CD4-positive, alpha-beta T cell treated with Interleukin-17A for 1 hour (primary cell): ENCODE measurements at regions not wholly inside any gene's neighbourhood (a gene's known extent, or its start where the extent isn't known, plus 50 kb on each side); places are given as distances from the start of the nearest gene placed in this dataset.
"Not testable (repeated sequence)": the region's sequence is repeated elsewhere in the genome, so short reads cannot be mapped to it uniquely, and the experiment has no call there.

Experiments used
- DNase-seq: peaks from one replicate; pipeline ENCODE4 v3.0.0-alpha.2; 2020

DNA sequence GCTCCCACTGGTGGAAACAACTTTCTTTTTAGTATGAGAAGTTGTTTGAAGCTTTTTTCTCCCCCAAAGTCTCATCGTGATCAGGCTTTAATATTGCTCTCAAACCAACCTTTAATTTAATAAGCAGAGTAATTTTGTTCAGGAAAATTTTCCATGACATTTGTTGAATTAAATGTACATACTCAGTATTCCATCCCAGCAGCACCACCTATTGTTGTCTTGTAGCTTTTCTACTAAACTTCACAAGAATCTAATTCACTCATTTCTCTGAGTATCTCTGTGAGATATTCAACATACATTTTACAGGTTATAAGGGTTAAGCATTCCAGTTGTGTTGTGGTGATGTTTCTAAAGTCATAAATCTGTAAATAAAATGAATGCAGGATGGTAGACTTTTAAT is 218.3 kb upstream of the HAND2 start:
- DNase-seq = no peak

DNA sequence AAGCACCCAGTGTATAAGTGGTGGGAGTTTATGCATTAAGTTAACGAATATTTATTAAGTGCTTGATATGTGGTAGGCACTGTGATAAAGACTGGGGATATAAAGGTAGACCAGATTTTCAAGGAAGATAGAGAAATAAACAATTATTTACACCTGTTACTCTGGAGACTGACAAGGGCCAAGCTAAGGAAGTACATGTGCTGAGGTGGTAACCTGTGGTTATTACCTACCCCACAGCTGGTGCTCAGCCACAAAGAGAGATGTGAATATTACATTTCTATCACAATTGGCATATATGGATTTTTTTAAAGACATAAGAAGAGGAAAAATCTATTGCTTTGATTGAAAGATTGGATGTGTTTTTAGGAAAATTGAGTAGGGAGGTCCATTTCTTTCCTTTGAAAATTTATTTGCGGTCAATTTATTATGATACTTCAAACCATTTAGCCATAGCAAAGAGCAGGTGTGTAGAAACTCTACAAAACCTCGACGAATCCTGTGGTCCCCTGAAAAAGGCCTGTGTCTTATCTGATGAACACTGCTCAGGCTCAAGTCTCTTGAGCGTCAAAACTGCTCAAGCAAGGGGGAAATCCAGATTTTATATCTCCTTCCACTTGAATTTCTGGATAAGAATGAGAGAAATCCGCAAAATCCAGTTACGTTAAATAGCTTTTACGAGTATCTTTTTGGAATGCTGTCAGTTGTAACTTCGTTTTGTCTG is 217.7 kb upstream of the HAND2 start:
- no peak for DNase-seq

DNA sequence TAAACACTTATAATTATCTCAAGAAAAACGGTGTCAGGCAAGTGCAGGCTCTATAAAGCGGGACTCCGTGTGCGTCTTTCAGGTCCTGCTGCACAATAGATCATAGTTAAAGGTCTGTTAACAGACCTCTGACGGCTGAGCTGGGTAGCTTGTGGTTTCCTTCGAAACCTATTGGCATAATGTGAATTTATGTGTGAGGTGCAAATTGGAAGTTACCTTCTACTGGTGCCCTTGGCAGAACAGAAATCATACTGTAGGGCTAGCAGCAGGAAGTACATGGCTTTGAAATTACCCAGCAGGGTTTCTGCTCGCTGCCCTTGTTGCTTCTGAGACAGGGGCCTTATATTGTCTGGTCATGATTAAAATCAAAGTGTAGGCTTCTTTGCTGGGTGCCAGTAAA is 216.4 kb upstream of the HAND2 start:
- no peak for DNase-seq

DNA sequence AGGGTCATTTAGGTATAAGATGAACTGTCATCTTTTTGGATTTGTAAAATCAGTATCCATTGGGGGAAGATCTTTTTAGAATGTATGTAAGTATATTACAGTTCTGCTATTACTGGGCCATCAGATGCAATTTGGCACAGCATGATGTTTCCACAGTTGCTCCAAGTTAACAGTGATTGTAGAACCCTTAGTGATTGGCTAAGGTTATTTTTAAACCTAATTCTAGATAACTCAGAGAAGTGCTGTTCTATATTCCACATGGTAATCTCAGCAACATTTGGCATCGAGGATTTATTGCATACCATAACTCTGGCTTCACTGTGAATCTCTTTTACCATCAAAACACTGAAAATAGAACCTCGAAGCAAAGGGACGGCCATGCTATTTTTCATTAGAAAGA is 215.7 kb upstream of the HAND2 start:
- no peak for DNase-seq

DNA sequence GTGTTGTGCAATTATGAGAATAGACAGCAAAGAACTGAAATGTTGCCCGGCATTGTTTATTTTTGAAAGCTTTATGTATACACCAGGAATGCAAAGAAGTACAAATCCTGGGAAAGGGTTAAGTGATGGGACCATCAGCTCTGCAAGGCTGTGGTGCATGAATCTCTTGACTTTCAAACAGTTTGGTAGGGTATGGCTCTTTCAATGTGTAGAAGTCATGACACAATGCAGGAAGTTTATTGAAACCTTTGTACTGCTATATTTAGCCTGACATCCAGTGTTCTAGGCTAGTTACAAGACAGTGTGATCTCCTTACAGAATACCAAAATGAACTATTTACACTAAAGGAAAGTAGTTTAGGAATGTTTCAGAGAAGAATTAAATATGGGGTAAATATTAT is 206.8 kb upstream of the HAND2 start:
- no peak for DNase-seq

DNA sequence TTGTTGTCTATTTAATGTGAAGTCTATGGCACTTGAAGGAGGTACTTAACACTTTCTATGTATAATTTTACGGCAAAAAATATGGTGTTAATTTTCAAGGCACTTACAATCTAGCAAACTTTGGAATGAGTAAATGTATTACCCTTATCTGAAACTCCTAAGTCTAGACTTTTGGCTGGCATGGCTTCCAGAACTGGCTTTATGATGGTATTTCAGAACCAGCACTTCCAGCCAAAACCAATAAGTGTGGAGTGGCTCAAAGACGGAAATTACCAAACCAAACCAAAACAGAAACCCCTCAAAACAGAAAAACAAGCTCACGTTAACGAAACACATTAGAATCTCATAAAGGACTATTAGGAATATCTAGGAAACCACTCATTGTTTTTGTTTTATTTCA is 205.6 kb upstream of the HAND2 start:
- no peak for DNase-seq

DNA sequence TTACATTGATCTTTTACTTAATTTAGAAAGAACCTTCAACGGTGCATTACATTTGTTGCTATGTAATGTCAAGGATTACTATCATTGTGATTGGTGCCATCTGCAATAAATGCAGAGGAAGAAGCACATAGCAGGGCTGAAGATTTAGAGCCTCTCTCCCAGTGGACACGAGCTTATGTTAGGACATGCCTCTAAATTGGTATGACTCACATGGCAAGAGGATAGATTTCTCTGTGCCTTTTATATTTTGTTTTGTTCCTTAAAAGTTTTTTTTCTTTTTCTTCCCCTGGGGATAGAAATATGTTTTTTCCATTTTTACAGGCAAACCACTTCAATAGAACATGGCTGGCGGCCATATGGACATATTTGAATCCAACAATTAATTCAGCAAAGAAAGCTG is 205.0 kb upstream of the HAND2 start:
- no peak for DNase-seq

DNA sequence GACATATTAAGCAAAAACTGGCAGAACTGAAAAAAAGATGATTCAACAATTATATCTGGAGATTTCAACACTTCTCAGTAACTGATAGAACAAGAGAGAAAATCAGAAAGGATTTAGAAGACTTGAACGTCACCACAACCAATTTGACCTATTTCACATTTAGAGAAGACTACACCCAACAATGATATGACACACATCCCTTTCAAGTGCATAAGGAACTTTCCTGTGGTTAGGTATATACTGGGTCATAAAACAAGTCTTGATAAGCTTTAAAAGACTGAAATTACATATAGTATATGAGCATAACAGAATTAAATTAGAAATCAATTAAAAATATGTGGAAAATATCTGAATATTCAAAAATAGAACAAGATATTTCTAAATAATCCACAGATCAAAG is 201.2 kb upstream of the HAND2 start:
- DNase-seq = no peak

GRCh38 chr4:173722075-173722474 is 192.0 kb upstream of the HAND2 start:
- DNase-seq = no peak

- not testable (repeated sequence) for DNase-seq
These were observed 188.5 kb upstream of the HAND2 start for GRCh38 chr4:173718504-173718903.

DNA sequence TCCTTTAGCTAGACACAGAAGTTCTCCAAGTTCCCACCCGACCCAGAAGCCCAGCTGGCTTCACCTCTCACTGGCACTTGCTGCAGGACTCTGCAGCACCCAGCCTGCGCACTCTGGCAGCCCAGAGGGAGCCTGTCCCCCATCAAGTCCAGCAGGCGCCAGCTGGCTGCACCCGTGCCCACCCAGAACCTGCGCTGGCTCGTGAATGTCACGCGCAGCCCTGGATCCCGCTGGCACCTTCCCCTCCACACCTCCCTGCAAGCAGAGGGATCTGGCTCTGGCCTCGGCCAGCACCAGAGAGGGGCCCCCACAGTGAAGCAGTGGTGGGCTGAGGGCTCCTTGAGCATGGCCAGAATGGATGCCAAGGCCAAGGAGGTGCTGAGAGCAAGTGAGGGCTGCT is 187.6 kb upstream of the HAND2 start:
- DNase-seq = no peak

DNA sequence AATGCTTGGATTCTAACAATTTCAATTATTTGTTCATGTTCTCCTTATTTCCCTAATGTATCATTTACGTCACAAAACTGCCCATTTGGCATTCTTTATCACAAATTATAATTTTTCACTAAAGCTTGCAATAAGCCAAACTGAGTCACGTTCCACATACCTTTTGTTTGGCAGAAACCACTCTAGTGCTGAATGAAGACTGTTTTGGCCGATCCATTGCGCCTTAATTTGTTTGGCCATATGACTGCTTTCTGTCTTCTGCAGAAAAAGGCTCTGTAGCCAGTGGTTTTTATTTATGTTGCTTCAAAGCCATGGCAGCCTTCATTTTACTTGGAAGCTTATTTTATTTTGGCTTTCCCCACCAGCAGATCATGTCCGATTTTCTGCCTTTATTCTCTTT is 184.4 kb upstream of the HAND2 start:
- no peak for DNase-seq

DNA sequence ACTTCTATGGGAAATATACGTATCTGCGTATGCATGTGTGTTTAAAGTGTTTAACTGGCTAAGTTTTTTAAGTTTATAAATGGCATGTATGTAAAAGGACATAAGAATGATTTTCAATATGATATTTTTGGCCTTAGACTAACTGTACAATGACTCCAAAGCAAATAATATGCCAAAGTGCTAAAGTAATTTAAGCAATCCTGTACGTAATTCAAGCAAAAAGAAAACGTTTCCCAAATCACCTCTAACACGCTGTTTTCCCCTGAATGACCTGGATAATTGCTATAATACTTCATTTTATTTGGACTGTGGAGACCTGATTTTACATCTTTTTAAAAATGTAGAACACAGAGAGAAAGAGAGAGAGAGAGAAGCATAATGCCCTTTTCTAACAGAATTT is 183.0 kb upstream of the HAND2 start:
- DNase-seq = no peak

DNA sequence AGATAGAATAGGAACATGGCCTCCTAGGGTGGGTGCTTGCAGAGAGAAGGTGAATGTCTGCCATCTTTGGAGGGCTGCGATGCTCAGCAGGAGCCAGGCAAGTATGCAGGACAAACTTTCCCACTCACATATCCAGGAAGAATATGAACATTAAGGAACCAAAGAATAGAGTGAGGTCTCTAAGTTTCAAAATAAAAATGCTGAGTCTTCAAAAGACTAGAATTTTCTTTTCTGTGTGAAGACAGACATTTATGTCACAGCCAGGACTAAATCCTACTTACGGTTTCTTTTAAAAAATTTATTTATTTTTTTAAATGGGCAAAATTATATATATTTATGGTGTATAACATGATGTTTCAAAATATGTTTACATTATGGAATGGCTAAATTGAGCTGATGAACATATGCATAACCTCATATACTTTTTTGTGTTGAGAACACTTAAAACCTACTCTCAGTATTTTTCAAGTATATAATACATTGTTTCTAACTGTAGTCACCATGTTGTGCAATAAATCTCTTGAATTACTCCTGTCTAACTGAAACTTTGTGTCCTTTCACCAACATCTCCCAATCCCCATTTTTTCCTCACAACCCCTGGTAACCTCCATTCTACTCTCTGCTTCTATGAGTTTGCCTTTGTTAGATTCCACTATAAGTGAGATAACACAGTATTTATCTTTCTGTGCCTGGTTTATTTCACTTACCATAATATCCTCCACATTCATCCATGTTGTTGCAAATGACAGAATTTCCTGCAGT is 177.8 kb upstream of the HAND2 start:
- no peak for DNase-seq

- DNase-seq = no peak
These were observed 174.2 kb upstream of the HAND2 start for GRCh38 chr4:173704201-173704600.

- DNase-seq = no peak
These were observed 173.0 kb upstream of the HAND2 start for GRCh38 chr4:173703021-173703420.

DNA sequence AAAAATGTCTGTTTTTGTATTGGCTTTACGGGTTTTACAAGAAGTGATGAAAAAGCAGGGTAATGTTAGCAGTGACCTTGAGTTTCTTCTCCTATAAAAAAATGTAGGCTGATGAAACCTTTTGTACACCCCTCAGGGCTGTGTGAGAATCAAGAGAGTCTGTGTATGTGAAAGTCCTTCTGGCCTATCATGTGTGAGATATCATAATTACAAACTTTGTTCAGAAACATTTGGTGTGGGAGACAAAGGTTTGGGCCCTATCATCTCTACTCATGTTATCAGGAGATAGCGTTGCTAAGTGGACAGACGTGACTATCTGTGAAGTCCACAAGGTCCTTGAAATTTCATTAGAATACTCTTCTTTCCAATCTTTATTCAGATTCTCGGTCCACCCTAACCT is 170.6 kb upstream of the HAND2 start:
- DNase-seq = no peak

- no peak for DNase-seq
These were observed 169.9 kb upstream of the HAND2 start for GRCh38 chr4:173699841-173700475.

DNA sequence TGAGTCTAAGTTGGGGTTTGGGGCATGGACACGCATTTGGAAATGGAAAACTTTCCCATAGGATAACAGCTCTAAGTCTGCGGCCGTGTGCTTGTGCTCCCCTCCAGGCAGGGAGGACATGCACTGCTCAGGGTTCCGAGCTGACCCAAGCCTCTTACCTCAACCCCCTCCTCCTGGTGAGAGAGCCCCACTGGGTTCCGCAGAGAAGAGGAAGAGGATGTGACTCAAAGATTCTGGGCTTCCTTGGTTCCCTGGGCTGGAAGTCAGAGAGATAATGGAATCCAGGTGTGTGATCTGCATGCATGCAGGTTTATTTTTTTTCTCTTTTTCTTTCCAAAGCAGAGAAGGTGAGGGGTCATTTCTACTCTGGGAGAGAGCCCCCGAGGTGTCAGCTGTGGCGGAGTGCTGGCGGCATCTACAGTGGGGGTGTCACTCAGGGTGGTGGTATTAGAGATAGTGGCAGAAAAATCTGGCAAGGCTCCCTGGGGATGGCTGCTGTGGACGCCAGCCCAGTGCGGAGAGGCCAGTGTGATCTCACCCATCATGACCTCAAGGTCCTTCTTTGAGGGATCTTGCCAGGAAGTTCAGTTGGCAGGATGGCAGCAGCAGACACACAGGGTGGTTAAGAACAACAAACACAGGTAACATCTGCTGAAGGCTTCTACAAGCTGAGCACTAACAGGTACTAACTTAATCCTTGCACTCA is 168.7 kb upstream of the HAND2 start:
- no peak for DNase-seq

DNA sequence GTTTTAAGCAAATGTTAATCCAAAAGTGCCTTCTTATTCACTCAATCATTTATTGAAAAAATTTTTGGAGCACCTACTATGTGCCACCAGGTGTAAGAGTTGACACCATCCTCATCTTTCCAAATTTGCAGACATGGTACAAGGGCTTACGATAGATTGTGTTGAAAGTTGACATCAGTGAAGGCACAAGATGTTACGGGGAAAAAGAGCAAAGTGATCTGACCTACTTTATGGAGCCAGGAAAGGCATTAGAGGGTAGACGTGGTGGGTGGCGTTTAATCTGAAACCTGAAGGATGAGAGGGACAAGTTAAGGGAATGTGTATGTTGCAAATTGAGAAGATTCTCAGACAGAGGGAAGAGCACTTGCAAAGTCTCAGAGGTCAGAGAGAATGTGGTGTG is 167.8 kb upstream of the HAND2 start:
- no peak for DNase-seq

GRCh38 chr4:173696551-173696950 is 166.5 kb upstream of the HAND2 start:
- DNase-seq = no peak

DNA sequence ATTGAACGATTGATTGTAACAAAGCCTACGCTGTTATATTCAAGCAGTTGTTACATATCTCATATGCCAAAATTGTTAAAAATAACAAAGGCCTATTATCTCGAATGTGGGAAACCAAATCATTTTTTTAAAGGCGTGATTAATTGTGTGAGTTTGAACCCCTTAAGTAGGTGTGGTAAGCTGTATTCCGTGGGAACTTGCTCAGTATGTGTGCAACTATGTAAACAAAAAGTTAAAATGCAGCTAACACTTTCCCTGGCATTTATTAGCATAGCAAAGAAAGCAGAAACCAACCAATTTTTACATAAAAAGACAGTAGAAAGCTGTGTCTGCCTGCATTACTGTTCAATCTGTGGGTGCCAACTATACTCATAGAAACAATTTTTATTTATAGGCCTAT is 166.0 kb upstream of the HAND2 start:
- DNase-seq = no peak

DNA sequence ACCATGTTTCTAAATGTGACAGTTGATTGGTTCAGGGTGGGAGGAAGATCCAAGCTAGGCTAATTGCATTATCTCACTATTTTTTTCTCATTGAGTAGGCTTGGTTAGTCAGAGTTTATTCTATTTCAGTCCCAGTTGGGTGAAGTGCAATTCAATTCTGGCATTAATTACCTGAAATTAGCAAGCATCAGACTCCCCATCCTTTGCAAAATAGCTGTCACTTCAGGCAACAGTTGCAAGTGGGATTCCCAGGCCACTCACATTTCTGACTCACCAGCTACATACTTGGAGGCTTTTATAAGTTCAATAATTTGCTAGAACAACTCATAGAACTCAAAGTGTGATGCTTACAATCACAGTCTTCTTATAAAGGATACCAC is 155.8 kb upstream of the HAND2 start:
- no peak for DNase-seq
